Cerebellar nuclear complex (tissue), 1 donor: ENCODE measurements at regions not wholly inside any gene's neighbourhood (a gene's known extent, or its start where the extent isn't known, plus 50 kb on each side); places are given as distances from the start of the nearest gene placed in this dataset.
"Not testable (repeated sequence)": the region's sequence is repeated elsewhere in the genome, so short reads cannot be mapped to it uniquely, and the experiment has no call there.

Experiments used
- DNase-seq, 2 experiments: peaks; one replicate each; lab custom pipeline; 2025; lab: John Stamatoyannopoulos, UW

GRCh38 chr14:106000029-106000511 is 473.7 kb downstream of the TMEM121 start:
- not testable (repeated sequence) for DNase-seq

GRCh38 chr14:106001277-106001676 is 474.9 kb downstream of the TMEM121 start:
- not testable (repeated sequence) for DNase-seq

- DNase-seq: no peak
Observed at GRCh38 chr14:106003351-106003750, 477.0 kb downstream of the TMEM121 start.

GRCh38 chr14:106004937-106005795 is 478.8 kb downstream of the TMEM121 start:
- not testable (repeated sequence) for DNase-seq

- not testable (repeated sequence) for DNase-seq
Observed at GRCh38 chr14:106006043-106006442, 479.7 kb downstream of the TMEM121 start.

- DNase-seq: not testable (repeated sequence)
Observed at GRCh38 chr14:106006716-106007115, 480.3 kb downstream of the TMEM121 start.

GRCh38 chr14:106010783-106011182 is 484.4 kb downstream of the TMEM121 start:
- DNase-seq: no peak

GRCh38 chr14:106011631-106012360 is 485.4 kb downstream of the TMEM121 start:
- not testable (repeated sequence) for DNase-seq

GRCh38 chr14:106012361-106012725 is 486.0 kb downstream of the TMEM121 start:
- DNase-seq: not testable (repeated sequence)

- DNase-seq: no peak
Observed at GRCh38 chr14:106013879-106014376, 487.5 kb downstream of the TMEM121 start.

- not testable (repeated sequence) for DNase-seq
Observed at GRCh38 chr14:106017952-106018351, 491.6 kb downstream of the TMEM121 start.

GRCh38 chr14:106021832-106022231 is 495.4 kb downstream of the TMEM121 start:
- no peak for DNase-seq

GRCh38 chr14:106022648-106023047 is 496.3 kb downstream of the TMEM121 start:
- DNase-seq: not testable (repeated sequence)

GRCh38 chr14:106023411-106023810 is 497.0 kb downstream of the TMEM121 start:
- DNase-seq: no peak

GRCh38 chr14:106024983-106025604 is 498.7 kb downstream of the TMEM121 start:
- no peak for DNase-seq

- no peak for DNase-seq
Observed at GRCh38 chr14:106026026-106026425, 499.6 kb downstream of the TMEM121 start.

- DNase-seq: not testable (repeated sequence)
Observed at GRCh38 chr14:106027759-106028158, 501.4 kb downstream of the TMEM121 start.

GRCh38 chr14:106029959-106030358 is 503.6 kb downstream of the TMEM121 start:
- DNase-seq: no peak

- DNase-seq: no peak
Observed at GRCh38 chr14:106037380-106037779, 511.0 kb downstream of the TMEM121 start.

- no peak for DNase-seq
Observed at GRCh38 chr14:106038263-106038662, 511.9 kb downstream of the TMEM121 start.

GRCh38 chr14:106039400-106039799 is 513.0 kb downstream of the TMEM121 start:
- DNase-seq: no peak

GRCh38 chr14:106044515-106044914 is 518.1 kb downstream of the TMEM121 start:
- DNase-seq: no peak
